Left ventricle myocardium inferior (tissue), 1 donor: ENCODE measurements at regions not wholly inside any gene's neighbourhood (a gene's known extent, or its start where the extent isn't known, plus 50 kb on each side); places are given as distances from the start of the nearest gene placed in this dataset.
A peak's percentile ranks its signal among the peaks of the same experiment; 100 is the strongest.

Experiments used
- DNase-seq: peaks from one replicate; pipeline ENCODE4 v3.0.0-alpha.2; 2020
- H3K27ac ChIP-seq: fragments of 200-600 bp; replicated peaks from 2 replicates; pipeline ENCODE4 v1.8.0; 2021
- H3K27me3 ChIP-seq: fragments of 200-600 bp; 2 replicates; pipeline ENCODE4 v1.8.0; 2021; ENCODE audit warnings: low read depth
- H3K36me3 ChIP-seq: fragments of 200-600 bp; 2 replicates; pipeline ENCODE4 v1.8.0; 2021
- H3K4me1 ChIP-seq: fragments of 200-600 bp; 2 replicates; pipeline ENCODE4 v1.8.0; 2021
- H3K4me3 ChIP-seq: fragments of 200-600 bp; 2 replicates; pipeline ENCODE4 v1.8.0; 2021; ENCODE audit warnings: mild to moderate bottlenecking, moderate library complexity
- H3K9me3 ChIP-seq: fragments of 200-600 bp; replicated peaks from 2 replicates; pipeline ENCODE4 v1.8.0; 2021
- CTCF ChIP-seq: fragments of 200-600 bp; IDR thresholded peaks from 2 replicates; pipeline ENCODE4 v1.8.0; 2021; ENCODE audit warnings: antibody characterized with exemption, mild to moderate bottlenecking, borderline replicate concordance
- intact Hi-C: fragments of 100-400 bp; cut with micrococcal nuclease; formaldehyde crosslinking; loops from one replicate; pipeline ENCODE4 v1.11.0; 2022
- donor health status: DM: no; HTN: yes; CAD: no; lungs with severe emphysema.

- Histone ChIP-seq H3K36me3 (no peaks in the 10 kb centered on the region), H3K27ac (peak overlapping the region; percentile 32), H3K9me3 (peaks cover 10% of the 10 kb centered on the region), H3K4me1 (peaks cover 3% of the 10 kb centered on the region), H3K27me3 (no peaks in the 10 kb centered on the region), H3K4me3 (no peak overlapping the region)
- no peak for TF ChIP-seq CTCF
- intact Hi-C loops: no loop called here
- no peak for DNase-seq
Measured at GRCh38 chr16:73840728-73841127, 455.9 kb upstream of the PSMD7 start.

- H3K27ac ChIP-seq: no peak overlapping the region
- no peaks in the 10 kb centered on the region for H3K4me1 ChIP-seq
- intact Hi-C loops: no loop called here
- TF ChIP-seq CTCF: no peak
- no peaks in the 10 kb centered on the region for H3K36me3 ChIP-seq
- DNase-seq: no peak
- H3K27me3 ChIP-seq: no peaks in the 10 kb centered on the region
- no peak overlapping the region for H3K4me3 ChIP-seq
- H3K9me3 ChIP-seq: no peaks in the 10 kb centered on the region
Measured at GRCh38 chr16:73831220-73831619, 465.4 kb upstream of the PSMD7 start.

GRCh38 chr16:73823205-73823849 lies 473.3 kb upstream of the PSMD7 start:
- Histone ChIP-seq H3K36me3 (no peaks in the 10 kb centered on the region), H3K4me3 (no peak overlapping the region), H3K4me1 (no peaks in the 10 kb centered on the region), H3K27me3 (no peaks in the 10 kb centered on the region), H3K27ac (no peak overlapping the region), H3K9me3 (peaks cover 16% of the 10 kb centered on the region)
- no peak for DNase-seq
- TF ChIP-seq CTCF: no peak
- intact Hi-C loops: no loop called here

- no peak for TF ChIP-seq CTCF
- Histone ChIP-seq H3K4me3 (no peak overlapping the region), H3K4me1 (peaks cover 12% of the 10 kb centered on the region), H3K9me3 (peaks cover 11% of the 10 kb centered on the region), H3K27ac (no peak overlapping the region), H3K36me3 (no peaks in the 10 kb centered on the region), H3K27me3 (no peaks in the 10 kb centered on the region)
- intact Hi-C loops: no loop called here
- DNase-seq: no peak
Measured at GRCh38 chr16:73817526-73818324, 478.9 kb upstream of the PSMD7 start.

GRCh38 chr16:73813527-73813926 lies 483.1 kb upstream of the PSMD7 start:
- no peaks in the 10 kb centered on the region for H3K27me3 ChIP-seq
- peak overlapping the region; percentile 23 for H3K27ac ChIP-seq
- peak overlapping the region; percentile 33 for H3K4me3 ChIP-seq
- TF ChIP-seq CTCF: no peak
- intact Hi-C loops: no loop called here
- DNase-seq: no peak
- peaks cover 12% of the 10 kb centered on the region for H3K4me1 ChIP-seq
- no peaks in the 10 kb centered on the region for H3K36me3 ChIP-seq
- H3K9me3 ChIP-seq: no peaks in the 10 kb centered on the region
